K562 (cell line): ENCODE measurements at regions not wholly inside any gene's neighbourhood (a gene's known extent, or its start where the extent isn't known, plus 50 kb on each side); places are given as distances from the start of the nearest gene placed in this dataset.

Experiments
- ATAC-seq: fragments of 200-7000 bp; cut with Tn5 transposase; 3 replicates; pipeline ENCODE4 v1.9.1; 2020; ENCODE audit warnings: moderate library complexity
- BruUV-seq: library from RNA; stranded (reverse); fragments of 400-500 nt; replicated peaks from 2 replicates; lab custom pipeline; 2021; lab: Mats Ljungman, UMichigan
- CTCF ChIA-PET: fragments of 300-600 bp; formaldehyde crosslinking; extraction: SDS; loops from one replicate; lab custom pipeline; 2021; ENCODE audit warnings: low intra/inter-chr PET ratio; lab: Yijun Ruan, JAX
- POLR2A ChIA-PET: fragments of 300-600, 350-650 bp; sonication (Branson Sonifier 250); formaldehyde crosslinking; extraction: SDS; loops from one replicate; lab custom pipeline; 2021; ENCODE audit warnings: antibody characterized with exemption, inconsistent platforms; lab: Yijun Ruan, JAX
- DNase-seq, 4 experiments: peaks; one replicate each; pipeline versions ENCODE4 v3.0.0 to v3.0.0-alpha.2; 2011 to 2018; ENCODE audit warnings: low spot score in 3 of 4, mixed read lengths in 3 of 4; ENCODE audit errors: extremely low read depth in 1 of 4
- FAIRE-seq: peaks from 2 replicates; lab custom pipeline; 2011; peaks lifted over from hg19 to GRCh38; lab: Jason Lieb, UNC
- H2AFZ ChIP-seq: 2 replicates; pipeline ENCODE4 v1.6.0; 2011; ENCODE audit warnings: low read depth, low read length, control low read depth, inconsistent platforms
- H3K27ac ChIP-seq: fragments of 200-600 bp; 3 replicates; pipeline ENCODE4 v1.8.0; 2011; ENCODE audit warnings: low read depth, mild to moderate bottlenecking, control low read depth, inconsistent platforms, low read length, moderate library complexity, mixed read lengths; ENCODE audit errors: extremely low read depth
- H3K27me3 ChIP-seq, 2 experiments: fragments of 300-600 bp in 1 of 2; 2 replicates in 1 of 2; 3 replicates in 1 of 2; pipeline versions ENCODE4 v1.6.0 to v1.8.0; 2011; ENCODE audit warnings: inconsistent platforms in 2 of 2, low read length in 2 of 2, mild to moderate bottlenecking in 1 of 2, mixed read lengths in 1 of 2, moderate library complexity in 1 of 2; ENCODE audit not compliant: control insufficient read depth in 2 of 2, insufficient read depth in 2 of 2
- H3K36me3 ChIP-seq: fragments of 300-600 bp; 3 replicates; pipeline ENCODE4 v1.8.0; 2011; ENCODE audit warnings: mild to moderate bottlenecking, low read length, inconsistent platforms; ENCODE audit not compliant: control insufficient read depth, insufficient read depth
- H3K4me1 ChIP-seq, 2 experiments: fragments of 200-600 bp in 1 of 2; replicated peaks in 1 of 2; 2 replicates in 1 of 2; 3 replicates in 1 of 2; pipeline versions ENCODE4 v1.5.1 to v1.8.0; 2011; ENCODE audit warnings: inconsistent platforms in 2 of 2, low read length in 2 of 2, mild to moderate bottlenecking in 1 of 2, mixed read lengths in 1 of 2, moderate library complexity in 1 of 2; ENCODE audit not compliant: control insufficient read depth in 2 of 2, insufficient read depth in 2 of 2
- H3K4me2 ChIP-seq: 2 replicates; pipeline ENCODE4 v1.6.1; 2011; ENCODE audit warnings: low read length, control low read depth, inconsistent platforms, mixed read lengths; ENCODE audit not compliant: insufficient read depth
- H3K4me3 ChIP-seq: fragments of 200-600 bp; sonication (generic), shearing (Covaris generic); 2 replicates; pipeline ENCODE4 v1.5.1; 2016; ENCODE audit warnings: control low read depth, inconsistent platforms
- H3K79me2 ChIP-seq: fragments of 200-600 bp; 3 replicates; pipeline ENCODE4 v1.8.0; 2011; ENCODE audit warnings: low read length, inconsistent platforms; ENCODE audit not compliant: control insufficient read depth, insufficient read depth
- H3K9ac ChIP-seq, 2 experiments: 2 replicates each; pipeline versions ENCODE4 v1.6.0 to v1.6.1; 2011; ENCODE audit warnings: low read depth in 2 of 2, low read length in 2 of 2, control low read depth in 1 of 2, inconsistent platforms in 1 of 2, mild to moderate bottlenecking in 1 of 2, mixed read lengths in 1 of 2; ENCODE audit not compliant: insufficient read depth in 1 of 2
- H3K9me1 ChIP-seq: one replicate; pipeline ENCODE4 v1.6.0; 2011; ENCODE audit warnings: inconsistent platforms, mild to moderate bottlenecking, low read length, moderate library complexity; ENCODE audit not compliant: control insufficient read depth, insufficient read depth
- H3K9me3 ChIP-seq: replicated peaks from 2 replicates; pipeline ENCODE4 v1.5.1; 2011; ENCODE audit warnings: low read depth, low read length, inconsistent platforms; ENCODE audit not compliant: control insufficient read depth, insufficient read depth
- H4K20me1 ChIP-seq: replicated peaks from 2 replicates; pipeline ENCODE4 v1.6.1; 2011; ENCODE audit warnings: low read length, inconsistent platforms, mixed read lengths; ENCODE audit not compliant: control insufficient read depth, insufficient read depth
- ETS1 ChIP-seq: conservative IDR thresholded peaks from 2 replicates; pipeline ENCODE4 v1.6.1; 2011; ENCODE audit warnings: low read depth, mild to moderate bottlenecking, low read length; ENCODE audit not compliant: control insufficient read depth
- IRF2 ChIP-seq: sonication (generic); formaldehyde crosslinking; IDR thresholded peaks from 2 replicates; pipeline ENCODE4 v1.8.1; 2022; ENCODE audit warnings: mild to moderate bottlenecking, missing genetic modification reagents
- RAD21 ChIP-seq, 2 experiments: fragments of 250-450 bp in 1 of 2; fragments of 450-650 bp in 1 of 2; sonication (Bioruptor Pico) in 1 of 2; formaldehyde crosslinking in 1 of 2; IDR thresholded peaks in 1 of 2; conservative IDR thresholded peaks in 1 of 2; 2 replicates each; pipeline versions ENCODE4 v1.4.0 to v1.8.0; 2020 to 2022; ENCODE audit warnings: mild to moderate bottlenecking in 2 of 2, moderate library complexity in 1 of 2
- ZNF175 ChIP-seq: fragments of 200-800 bp; sonication (Bioruptor generic); IDR thresholded peaks from 2 replicates; pipeline ENCODE4 v1.6.1; 2016; ENCODE audit warnings: low read depth, mild to moderate bottlenecking, missing genetic modification characterization, missing compliant biosample characterization
- ZNF512 ChIP-seq: IDR thresholded peaks from 2 replicates; pipeline ENCODE4 v1.6.1; 2016; ENCODE audit warnings: missing genetic modification characterization, missing compliant biosample characterization
- WGBS: fragments of 100-300 bp; shearing (Covaris generic); methylation state at CpG from one replicate; pipeline ENCODE4 v1.1.6; 2016; ENCODE audit warnings: low coverage, mixed read lengths; ENCODE audit not compliant: insufficient coverage; ENCODE audit errors: missing lambda C conversion rate; 5-methylcytosine and 5-hydroxymethylcytosine counted together
- in situ Hi-C: fragments of 300-500 bp; cut with MboI; formaldehyde crosslinking; loops from 4 replicates; pipeline ENCODE4 v1.15.0; 2018; ENCODE audit warnings: inconsistent platforms, mixed read lengths
- intact Hi-C: fragments of 100-400 bp; cut with micrococcal nuclease; formaldehyde crosslinking; loops from 2 replicates; pipeline ENCODE4 v1.14.2; 2022
- TF ChIP-seq, protein P1 (sequence below): fragments of 450-650 bp; formaldehyde crosslinking; IDR thresholded peaks from 2 replicates; pipeline ENCODE4 v1.4.0; 2020; ENCODE audit warnings: mild to moderate bottlenecking, moderate library complexity
- TF ChIP-seq, protein P2 (sequence below): fragments of 250-450 bp; sonication (Bioruptor Pico); IDR thresholded peaks from 2 replicates; pipeline ENCODE4 v1.6.1; 2021; ENCODE audit warnings: mild to moderate bottlenecking
- TF ChIP-seq, protein P3 (sequence below): fragments of 250-450 bp; sonication (Bioruptor Pico); IDR thresholded peaks from 2 replicates; pipeline ENCODE4 v1.5.0; 2021
- TF ChIP-seq, protein P4 (sequence below), 3 experiments: IDR thresholded peaks in 2 of 3; conservative IDR thresholded peaks in 1 of 3; 2 replicates each; pipeline ENCODE4 v1.5.1; 2011 to 2012; ENCODE audit warnings: low read length in 3 of 3, mild to moderate bottlenecking in 3 of 3, control low read depth in 2 of 3, improper control_type of control experiment in 1 of 3, inconsistent platforms in 1 of 3, low read depth in 1 of 3, mixed read lengths in 1 of 3, moderate library complexity in 1 of 3; ENCODE audit not compliant: insufficient read depth in 2 of 3

- CTCF ChIA-PET: interaction anchor here (1.0 kb wide), 2 partner anchors 912 to 1159 kb away, joined by 3 read pairs; no protein-coding TSS in a partner anchor
- no peaks in the 10 kb centered on the region for H3K79me2 ChIP-seq
- TF ChIP-seq, protein P1, sequence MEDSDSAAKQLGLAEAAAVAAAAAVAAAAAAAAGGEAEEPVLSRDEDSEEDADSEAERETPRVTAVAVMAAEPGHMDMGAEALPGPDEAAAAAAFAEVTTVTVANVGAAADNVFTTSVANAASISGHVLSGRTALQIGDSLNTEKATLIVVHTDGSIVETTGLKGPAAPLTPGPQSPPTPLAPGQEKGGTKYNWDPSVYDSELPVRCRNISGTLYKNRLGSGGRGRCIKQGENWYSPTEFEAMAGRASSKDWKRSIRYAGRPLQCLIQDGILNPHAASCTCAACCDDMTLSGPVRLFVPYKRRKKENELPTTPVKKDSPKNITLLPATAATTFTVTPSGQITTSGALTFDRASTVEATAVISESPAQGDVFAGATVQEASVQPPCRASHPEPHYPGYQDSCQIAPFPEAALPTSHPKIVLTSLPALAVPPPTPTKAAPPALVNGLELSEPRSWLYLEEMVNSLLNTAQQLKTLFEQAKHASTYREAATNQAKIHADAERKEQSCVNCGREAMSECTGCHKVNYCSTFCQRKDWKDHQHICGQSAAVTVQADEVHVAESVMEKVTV: peak; percentile 61
- TF ChIP-seq ZNF175 (no peak), RAD21 (CRISPR knock-in tag; conservative IDR thresholded peaks at IDR 0.05 in 1 of 2, IDR thresholded peaks at IDR 0.05 in 1 of 2) (peak; percentile 74 to 81), ETS1 (no peak), ZNF512 (peak; percentile 96), IRF2 (CRISPR knock-in tag) (no peak)
- TF ChIP-seq, protein P2, sequence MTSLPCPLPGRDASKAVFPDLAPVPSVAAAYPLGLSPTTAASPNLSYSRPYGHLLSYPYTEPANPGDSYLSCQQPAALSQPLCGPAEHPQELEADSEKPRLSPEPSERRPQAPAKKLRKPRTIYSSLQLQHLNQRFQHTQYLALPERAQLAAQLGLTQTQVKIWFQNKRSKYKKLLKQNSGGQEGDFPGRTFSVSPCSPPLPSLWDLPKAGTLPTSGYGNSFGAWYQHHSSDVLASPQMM (CRISPR knock-in tag): no peak
- TF ChIP-seq, protein P3, sequence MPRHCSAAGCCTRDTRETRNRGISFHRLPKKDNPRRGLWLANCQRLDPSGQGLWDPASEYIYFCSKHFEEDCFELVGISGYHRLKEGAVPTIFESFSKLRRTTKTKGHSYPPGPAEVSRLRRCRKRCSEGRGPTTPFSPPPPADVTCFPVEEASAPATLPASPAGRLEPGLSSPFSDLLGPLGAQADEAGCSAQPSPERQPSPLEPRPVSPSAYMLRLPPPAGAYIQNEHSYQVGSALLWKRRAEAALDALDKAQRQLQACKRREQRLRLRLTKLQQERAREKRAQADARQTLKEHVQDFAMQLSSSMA (CRISPR knock-in tag): no peak
- TF ChIP-seq, protein P4, sequence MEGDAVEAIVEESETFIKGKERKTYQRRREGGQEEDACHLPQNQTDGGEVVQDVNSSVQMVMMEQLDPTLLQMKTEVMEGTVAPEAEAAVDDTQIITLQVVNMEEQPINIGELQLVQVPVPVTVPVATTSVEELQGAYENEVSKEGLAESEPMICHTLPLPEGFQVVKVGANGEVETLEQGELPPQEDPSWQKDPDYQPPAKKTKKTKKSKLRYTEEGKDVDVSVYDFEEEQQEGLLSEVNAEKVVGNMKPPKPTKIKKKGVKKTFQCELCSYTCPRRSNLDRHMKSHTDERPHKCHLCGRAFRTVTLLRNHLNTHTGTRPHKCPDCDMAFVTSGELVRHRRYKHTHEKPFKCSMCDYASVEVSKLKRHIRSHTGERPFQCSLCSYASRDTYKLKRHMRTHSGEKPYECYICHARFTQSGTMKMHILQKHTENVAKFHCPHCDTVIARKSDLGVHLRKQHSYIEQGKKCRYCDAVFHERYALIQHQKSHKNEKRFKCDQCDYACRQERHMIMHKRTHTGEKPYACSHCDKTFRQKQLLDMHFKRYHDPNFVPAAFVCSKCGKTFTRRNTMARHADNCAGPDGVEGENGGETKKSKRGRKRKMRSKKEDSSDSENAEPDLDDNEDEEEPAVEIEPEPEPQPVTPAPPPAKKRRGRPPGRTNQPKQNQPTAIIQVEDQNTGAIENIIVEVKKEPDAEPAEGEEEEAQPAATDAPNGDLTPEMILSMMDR (IDR thresholded peaks at IDR 0.05 in 2 of 3, conservative IDR thresholded peaks at IDR 0.05 in 1 of 3; ENCODE audit: insufficient read depth in 2 of 3, low read depth in 1 of 3, low read length in 3 of 3): peak; percentile 65 to 70 (median 70)
Observed at GRCh38 chr4:124262211-124263179, 450.0 kb downstream of the ANKRD50 start.

More at GRCh38 chr4:124262211-124263179, 450.0 kb downstream of the ANKRD50 start:
- Histone ChIP-seq H3K27me3 (no peaks in the 10 kb centered on the region), H3K9me1 (no peaks in the 10 kb centered on the region), H3K36me3 (no peaks in the 10 kb centered on the region), H2AFZ (no peak overlapping the region), H3K4me3 (no peak overlapping the region), H3K4me2 (no peak overlapping the region), H3K9me3 (no peaks in the 10 kb centered on the region), H3K4me1 (no peaks in the 10 kb centered on the region), H3K27ac (no peak overlapping the region), H4K20me1 (no peaks in the 10 kb centered on the region), H3K9ac (no peak overlapping the region)
- no TSS peak for BruUV-seq
- peak; percentile 54 to 77 (median 59) for DNase-seq
- POLR2A ChIA-PET: no interaction called here
- in situ Hi-C loops: loop anchor here (25.0 kb wide), 1 partner anchor 900 kb away; no protein-coding TSS in a partner anchor
- 1% methylated on average over 7 of the region's 7 CpGs for WGBS
- intact Hi-C loops: loop anchor here (1.0 to 10.0 kb wide), 5 partner anchors 490 to 1655 kb away; no protein-coding TSS in a partner anchor
- ATAC-seq: peak; percentile 94
- peak; percentile 76 for FAIRE-seq
